B cell (primary cell): ENCODE measurements at regions not wholly inside any gene's neighbourhood (a gene's known extent, or its start where the extent isn't known, plus 50 kb on each side); places are given as distances from the start of the nearest gene placed in this dataset.

Source experiments
- EZH2 ChIP-seq: IDR thresholded peaks from 2 replicates; pipeline ENCODE4 v1.6.1; 2012; ENCODE audit warnings: borderline replicate concordance, low read depth, mild to moderate bottlenecking, moderate library complexity, low read length; ENCODE audit not compliant: insufficient read depth, poor library complexity, severe bottlenecking
- TF ChIP-seq, protein P1 (sequence below): fragments of 200-600 bp; IDR thresholded peaks from one replicate; pipeline ENCODE4 v1.8.0; 2022; ENCODE audit warnings: antibody characterized with exemption, mild to moderate bottlenecking

DNA sequence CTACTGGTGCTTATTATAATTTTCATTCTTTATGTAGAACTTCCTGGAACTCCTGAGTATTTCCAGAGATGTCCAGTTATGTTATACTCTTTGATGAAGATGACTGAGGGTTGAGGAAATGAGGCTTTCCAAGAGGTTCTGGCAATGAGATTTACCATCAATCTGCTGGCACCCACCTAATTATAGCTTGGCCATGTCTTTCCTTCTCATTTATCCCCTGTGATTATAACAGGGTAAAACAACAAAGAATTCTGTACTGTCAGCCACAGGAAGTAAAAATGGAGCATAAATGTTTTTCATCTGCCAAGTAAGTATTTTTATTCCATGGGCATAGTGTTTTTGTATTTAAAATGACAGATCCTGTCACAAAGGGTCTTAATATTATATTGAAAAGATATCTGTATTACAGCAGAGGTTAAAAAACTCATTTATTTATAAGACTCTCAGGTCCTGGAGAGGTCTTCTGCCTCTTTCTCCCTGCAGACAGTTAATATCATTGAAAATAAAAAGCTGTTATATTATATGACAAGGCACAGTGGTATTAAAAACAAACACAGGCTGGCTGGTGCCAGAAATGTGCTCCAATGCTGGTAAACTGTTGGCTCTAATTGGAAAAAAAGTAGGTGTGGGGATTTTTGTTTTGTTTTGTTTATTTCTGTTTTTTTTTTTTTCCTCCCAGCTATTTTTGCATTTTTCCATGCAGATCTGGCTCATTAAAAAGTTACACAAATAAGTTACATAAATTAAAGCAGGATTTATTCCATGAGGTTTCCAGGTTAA, 1764.1 kb upstream of the CELF4 start:
- TF ChIP-seq EZH2 = no peak
- TF ChIP-seq, protein P1, sequence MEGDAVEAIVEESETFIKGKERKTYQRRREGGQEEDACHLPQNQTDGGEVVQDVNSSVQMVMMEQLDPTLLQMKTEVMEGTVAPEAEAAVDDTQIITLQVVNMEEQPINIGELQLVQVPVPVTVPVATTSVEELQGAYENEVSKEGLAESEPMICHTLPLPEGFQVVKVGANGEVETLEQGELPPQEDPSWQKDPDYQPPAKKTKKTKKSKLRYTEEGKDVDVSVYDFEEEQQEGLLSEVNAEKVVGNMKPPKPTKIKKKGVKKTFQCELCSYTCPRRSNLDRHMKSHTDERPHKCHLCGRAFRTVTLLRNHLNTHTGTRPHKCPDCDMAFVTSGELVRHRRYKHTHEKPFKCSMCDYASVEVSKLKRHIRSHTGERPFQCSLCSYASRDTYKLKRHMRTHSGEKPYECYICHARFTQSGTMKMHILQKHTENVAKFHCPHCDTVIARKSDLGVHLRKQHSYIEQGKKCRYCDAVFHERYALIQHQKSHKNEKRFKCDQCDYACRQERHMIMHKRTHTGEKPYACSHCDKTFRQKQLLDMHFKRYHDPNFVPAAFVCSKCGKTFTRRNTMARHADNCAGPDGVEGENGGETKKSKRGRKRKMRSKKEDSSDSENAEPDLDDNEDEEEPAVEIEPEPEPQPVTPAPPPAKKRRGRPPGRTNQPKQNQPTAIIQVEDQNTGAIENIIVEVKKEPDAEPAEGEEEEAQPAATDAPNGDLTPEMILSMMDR = no peak
